IPS-15b (cell line): ENCODE measurements at regions not wholly inside any gene's neighbourhood (a gene's known extent, or its start where the extent isn't known, plus 50 kb on each side); places are given as distances from the start of the nearest gene placed in this dataset.
"Not testable (repeated sequence)": the region's sequence is repeated elsewhere in the genome, so short reads cannot be mapped to it uniquely, and the experiment has no call there.

Experiments
- H3K27me3 ChIP-seq: one replicate; pipeline ENCODE4 v1.6.1; 2013; ENCODE audit warnings: low read length; ENCODE audit not compliant: control insufficient read depth, insufficient read depth
- H3K36me3 ChIP-seq: one replicate; pipeline ENCODE4 v1.6.1; 2013; ENCODE audit warnings: low read length; ENCODE audit not compliant: control insufficient read depth, insufficient read depth
- H3K4me1 ChIP-seq: one replicate; pipeline ENCODE4 v1.6.1; 2013; ENCODE audit warnings: mild to moderate bottlenecking, low read length; ENCODE audit not compliant: control insufficient read depth, insufficient read depth
- H3K4me3 ChIP-seq: one replicate; pipeline ENCODE4 v1.5.1; 2013; ENCODE audit warnings: low read depth, low read length
- H3K9ac ChIP-seq: one replicate; pipeline ENCODE4 v1.6.1; 2013; ENCODE audit warnings: low read depth, mild to moderate bottlenecking, low read length
- H3K9me3 ChIP-seq: one replicate; pipeline ENCODE4 v1.6.1; 2013; ENCODE audit warnings: mild to moderate bottlenecking, low read length; ENCODE audit not compliant: control insufficient read depth, insufficient read depth

DNA sequence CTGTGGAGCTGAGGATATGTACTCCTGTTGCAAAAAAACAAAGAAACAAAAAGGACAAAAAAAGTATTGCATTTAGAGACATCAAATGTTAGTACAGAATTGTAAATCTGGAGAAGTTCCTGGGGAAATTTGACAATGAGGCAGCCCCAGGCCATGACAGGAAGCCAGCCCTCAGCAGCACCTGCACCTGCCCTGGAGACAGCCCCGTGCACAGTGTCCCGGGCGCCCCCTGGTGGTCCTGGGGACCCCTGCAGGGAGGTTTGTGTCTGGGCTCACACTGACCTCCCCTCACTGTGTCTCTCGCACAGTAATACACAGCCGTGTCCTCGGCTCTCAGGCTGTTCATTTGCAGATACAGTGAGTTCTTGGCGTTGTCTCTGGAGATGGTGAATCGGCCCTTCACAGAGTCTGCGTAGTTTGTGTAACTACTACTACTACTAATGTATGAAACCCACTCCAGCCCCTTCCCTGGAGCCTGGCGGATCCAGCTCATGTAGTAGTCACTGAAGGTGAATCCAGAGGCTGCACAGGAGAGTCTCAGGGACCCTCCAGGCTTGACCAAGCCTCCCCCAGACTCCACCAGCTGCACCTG, 590.1 kb downstream of the TMEM121 start:
- not testable (repeated sequence) for H3K4me3 ChIP-seq, H3K36me3 ChIP-seq, H3K27me3 ChIP-seq, H3K4me1 ChIP-seq, H3K9ac ChIP-seq, H3K9me3 ChIP-seq

DNA sequence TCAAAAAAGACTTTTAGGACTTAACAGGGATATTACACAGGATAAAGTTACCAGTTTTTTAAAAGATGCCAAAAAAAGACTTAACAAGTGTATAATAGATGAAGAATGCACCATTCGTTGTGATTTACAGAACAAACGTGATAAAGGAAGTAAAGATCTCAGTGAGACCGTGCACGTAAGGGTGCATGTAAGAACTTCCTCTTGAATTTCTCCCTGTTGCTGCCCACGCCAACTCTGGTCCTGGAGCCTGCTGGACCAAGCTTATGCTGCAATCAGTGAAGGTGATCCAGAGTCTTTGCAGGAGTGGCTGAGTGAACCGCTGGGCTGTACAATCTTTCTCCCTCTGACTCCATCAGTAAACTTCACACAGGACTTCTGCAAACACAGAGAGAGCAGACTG, 593.7 kb downstream of the TMEM121 start:
- no peak overlapping the region for H3K9ac ChIP-seq
- H3K4me1 ChIP-seq: no peaks in the 10 kb centered on the region
- H3K9me3 ChIP-seq: peaks cover 1% of the 10 kb centered on the region
- no peaks in the 10 kb centered on the region for H3K27me3 ChIP-seq
- H3K4me3 ChIP-seq: no peak overlapping the region
- H3K36me3 ChIP-seq: no peaks in the 10 kb centered on the region

DNA sequence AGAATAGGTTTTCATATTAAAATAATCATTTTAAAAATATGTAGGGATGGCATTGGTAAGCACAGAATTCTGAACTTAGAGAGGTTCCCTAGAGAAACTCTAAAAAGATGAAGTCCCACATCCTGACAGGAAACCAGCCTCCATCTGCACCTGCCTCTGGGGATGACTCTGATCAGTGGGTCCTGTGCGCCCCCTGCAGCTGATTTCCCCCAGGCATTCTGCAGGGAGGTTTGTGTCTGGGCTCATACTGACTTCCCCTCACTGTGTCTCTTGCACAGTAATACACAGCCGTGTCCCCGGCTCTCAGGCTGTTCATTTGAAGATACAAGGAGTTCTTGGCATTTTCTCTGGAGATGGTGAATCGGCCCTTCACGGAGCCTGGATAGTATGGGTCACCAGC, 602.9 kb downstream of the TMEM121 start:
- Histone ChIP-seq H3K36me3 (no peaks in the 10 kb centered on the region), H3K9ac (no peak overlapping the region), H3K9me3 (peaks cover 9% of the 10 kb centered on the region), H3K4me1 (no peaks in the 10 kb centered on the region), H3K27me3 (no peaks in the 10 kb centered on the region), H3K4me3 (no peak overlapping the region)

DNA sequence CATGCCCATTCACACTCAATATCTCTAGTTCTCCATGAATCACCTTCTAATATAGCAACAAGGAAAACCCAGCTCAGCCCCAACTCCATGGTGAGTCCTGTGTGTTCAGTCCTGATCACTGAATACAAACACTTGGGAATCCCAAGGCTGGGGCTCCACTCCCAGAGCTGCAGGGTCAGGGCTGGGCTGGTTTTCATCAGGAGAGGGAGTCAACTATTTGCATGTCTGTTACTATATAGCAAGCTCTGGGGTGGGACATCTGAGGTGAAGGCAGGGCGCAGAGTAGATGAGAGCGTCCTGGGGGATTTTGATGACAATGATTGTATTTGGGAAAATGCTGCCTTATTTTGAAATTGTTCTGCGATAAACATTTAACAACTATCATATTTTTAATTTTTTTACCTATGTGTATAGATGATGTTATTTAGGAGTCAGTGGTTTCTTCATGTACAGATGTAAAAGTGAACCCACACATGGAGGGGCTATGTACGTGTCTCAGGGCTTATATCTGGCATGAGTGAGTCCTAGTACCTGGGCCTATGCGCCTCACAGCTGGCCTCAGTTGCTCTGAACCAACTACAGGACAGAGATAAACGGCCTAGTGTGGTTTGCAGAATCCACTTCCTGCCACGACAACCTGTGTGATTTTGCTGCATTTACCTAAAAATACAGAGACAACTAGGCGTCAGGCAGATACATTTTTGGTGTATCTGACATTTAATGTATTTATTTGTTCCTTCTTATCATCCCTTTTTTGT, 603.7 kb downstream of the TMEM121 start:
- H3K36me3 ChIP-seq, H3K4me3 ChIP-seq, H3K9ac ChIP-seq, H3K27me3 ChIP-seq, H3K4me1 ChIP-seq, H3K9me3 ChIP-seq: not testable (repeated sequence)

DNA sequence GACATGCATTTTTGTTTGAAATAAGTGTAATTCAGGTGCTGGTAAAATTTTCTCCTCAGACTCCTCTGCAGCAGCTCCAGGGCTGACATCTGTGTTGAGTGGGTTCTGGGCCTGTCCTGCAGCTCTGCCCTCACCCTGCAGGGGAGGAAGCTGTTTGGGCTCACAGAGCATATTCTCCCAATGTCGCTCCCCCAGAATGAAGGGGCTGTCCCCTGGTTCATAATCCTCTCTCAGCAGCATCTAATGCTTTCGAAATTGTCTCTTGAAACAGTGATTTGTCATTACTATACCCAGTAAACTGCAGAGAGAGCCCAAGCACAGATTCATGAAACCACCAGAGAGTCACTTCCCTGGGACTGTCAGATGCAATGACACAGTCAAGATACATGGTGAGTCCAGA, 606.7 kb downstream of the TMEM121 start:
- not testable (repeated sequence) for H3K9ac ChIP-seq, H3K4me3 ChIP-seq, H3K4me1 ChIP-seq, H3K36me3 ChIP-seq, H3K9me3 ChIP-seq, H3K27me3 ChIP-seq

DNA sequence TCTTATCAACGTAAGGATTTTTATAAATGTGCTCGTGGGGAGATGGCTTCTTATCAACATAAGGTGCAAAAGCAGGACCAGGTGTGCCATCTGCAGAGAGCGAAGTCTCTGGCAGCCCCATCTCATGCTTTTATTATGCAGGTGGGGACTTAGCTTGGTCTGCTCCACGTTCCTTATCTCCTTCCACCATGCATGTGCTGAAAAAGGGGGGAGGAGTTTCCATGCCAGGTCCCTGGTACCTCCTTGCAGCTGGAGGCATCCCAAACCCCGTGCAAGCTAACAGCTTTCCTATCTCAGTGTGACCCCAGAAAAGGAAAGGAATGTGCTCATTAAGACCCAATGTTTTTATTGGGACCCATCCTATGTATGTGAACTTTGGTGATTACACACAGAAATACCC, 608.5 kb downstream of the TMEM121 start:
- H3K36me3 ChIP-seq: no peaks in the 10 kb centered on the region
- H3K4me3 ChIP-seq: no peak overlapping the region
- H3K9ac ChIP-seq: no peak overlapping the region
- H3K4me1 ChIP-seq: no peaks in the 10 kb centered on the region
- peaks cover 3% of the 10 kb centered on the region for H3K9me3 ChIP-seq
- no peaks in the 10 kb centered on the region for H3K27me3 ChIP-seq

DNA sequence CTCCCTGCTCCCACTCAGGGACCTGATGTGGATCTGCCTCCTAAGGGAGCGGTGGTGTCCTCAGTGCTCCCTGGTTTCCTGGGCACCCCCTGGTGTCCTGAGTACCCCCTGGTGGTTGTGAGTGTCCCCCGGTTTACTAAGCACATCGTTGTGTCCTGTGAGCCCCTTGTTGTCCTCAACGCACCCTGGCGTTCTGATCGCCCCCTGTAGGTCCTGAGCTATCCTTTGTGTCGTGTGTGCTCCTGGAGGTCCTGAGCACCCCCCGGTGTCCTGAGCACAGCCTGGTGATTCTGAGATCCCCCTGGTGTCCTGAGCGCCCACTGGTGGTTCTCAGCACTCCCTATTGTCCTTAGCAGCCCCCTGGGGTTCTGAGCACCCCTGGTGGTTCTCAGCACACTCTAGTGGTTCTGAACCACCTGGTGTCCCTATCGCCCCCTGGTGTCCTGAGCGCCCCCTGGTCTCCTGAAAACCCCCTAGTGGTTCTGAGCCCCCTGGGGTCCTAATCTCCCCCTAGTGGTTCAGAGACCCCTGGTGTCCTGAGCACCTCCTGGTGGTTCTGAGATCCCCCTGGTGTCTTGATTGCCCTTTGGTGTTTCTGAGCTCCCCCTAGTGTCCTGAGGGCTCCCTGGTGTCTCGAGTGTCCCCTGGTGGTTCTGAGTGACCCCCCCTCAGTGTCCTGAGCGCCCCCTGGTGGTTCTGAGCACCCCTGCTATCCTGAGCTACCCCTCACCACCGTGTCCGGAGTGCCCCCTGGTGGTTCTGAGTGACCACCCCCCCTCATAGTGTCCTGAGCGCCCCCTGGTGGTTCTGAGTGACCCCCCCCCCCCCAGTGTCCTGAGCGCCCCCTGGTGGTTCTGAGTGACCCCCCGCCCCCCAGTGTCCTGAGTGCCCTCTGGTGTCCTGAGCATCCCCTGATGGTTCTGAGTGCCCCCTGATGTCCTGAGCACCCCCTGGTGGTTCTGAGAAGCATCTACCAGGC, 615.1 kb downstream of the TMEM121 start:
- Histone ChIP-seq H3K9ac (no peak overlapping the region), H3K9me3 (peaks cover 18% of the 10 kb centered on the region), H3K4me3 (no peak overlapping the region), H3K4me1 (no peaks in the 10 kb centered on the region), H3K36me3 (no peaks in the 10 kb centered on the region), H3K27me3 (no peaks in the 10 kb centered on the region)

DNA sequence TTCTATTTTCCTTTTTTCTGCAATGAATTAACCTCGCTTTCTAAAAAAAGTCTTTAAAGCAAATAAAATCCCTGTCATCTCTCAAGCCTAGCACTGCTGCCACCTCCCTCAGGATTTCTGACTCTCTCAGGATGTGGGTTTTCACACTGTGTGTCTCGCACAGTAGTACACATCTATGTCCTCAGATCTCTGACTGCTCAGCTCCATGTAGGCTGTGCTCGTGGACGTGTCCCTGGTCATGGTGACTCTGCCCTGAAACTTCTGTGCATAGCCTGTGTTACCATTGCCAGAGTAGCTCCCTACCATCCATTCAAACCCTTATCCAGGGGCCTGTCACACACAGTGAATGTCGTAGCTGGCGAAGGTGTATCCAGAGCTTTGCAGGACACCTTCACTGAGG, 619.3 kb downstream of the TMEM121 start:
- H3K36me3 ChIP-seq, H3K4me3 ChIP-seq, H3K9ac ChIP-seq, H3K27me3 ChIP-seq, H3K4me1 ChIP-seq: not testable (repeated sequence)
- peaks cover 18% of the 10 kb centered on the region for H3K9me3 ChIP-seq

DNA sequence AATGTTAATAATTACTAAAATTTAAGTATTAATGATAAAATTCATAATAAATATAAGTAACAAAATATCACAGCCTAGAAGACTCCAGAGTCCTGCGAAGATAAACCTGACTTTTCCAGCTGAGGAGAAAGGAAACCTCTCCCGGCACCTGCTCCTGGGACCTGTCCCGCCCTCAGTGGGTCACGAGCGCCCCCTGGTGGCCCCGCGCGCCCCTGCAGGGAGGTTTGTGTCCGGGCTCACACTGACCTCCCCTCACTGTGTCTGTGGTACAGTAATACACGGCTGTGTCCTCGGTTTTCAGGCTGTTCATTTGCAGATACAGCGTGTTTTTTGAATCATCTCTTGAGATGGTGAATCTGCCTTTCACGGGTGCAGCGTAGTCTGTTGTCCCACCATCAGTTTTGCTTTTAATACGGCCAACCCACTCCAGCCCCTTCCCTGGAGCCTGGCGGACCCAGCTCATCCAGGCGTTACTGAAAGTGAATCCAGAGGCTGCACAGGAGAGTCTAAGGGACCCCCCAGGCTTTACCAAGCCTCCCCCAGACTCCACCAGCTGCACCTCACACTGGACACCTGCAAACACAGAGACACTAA, 627.1 kb downstream of the TMEM121 start:
- not testable (repeated sequence) for H3K9me3 ChIP-seq, H3K4me3 ChIP-seq, H3K27me3 ChIP-seq, H3K36me3 ChIP-seq, H3K9ac ChIP-seq, H3K4me1 ChIP-seq

DNA sequence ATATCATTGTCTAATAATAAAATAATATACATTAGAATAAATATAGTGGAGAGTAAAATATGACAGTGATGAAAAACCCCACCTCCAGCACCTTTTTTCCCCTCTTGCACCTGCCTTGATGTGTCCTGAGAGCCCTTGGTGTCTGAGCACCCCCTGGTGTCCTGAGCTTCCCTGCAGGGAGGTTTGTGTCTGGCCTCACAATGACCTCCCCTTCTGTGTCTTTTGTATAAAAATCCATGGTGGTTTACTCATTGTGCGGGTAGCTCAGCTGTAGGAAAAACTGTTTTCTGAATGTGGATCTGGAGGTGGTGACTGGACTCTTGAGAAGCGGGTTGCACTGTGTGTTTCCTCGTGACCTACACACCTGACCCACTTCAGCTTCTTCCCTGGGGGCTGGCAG, 636.9 kb downstream of the TMEM121 start:
- Histone ChIP-seq H3K4me1 (no peaks in the 10 kb centered on the region), H3K27me3 (no peaks in the 10 kb centered on the region), H3K4me3 (no peak overlapping the region), H3K36me3 (no peaks in the 10 kb centered on the region), H3K9ac (no peak overlapping the region), H3K9me3 (peaks cover 6% of the 10 kb centered on the region)

DNA sequence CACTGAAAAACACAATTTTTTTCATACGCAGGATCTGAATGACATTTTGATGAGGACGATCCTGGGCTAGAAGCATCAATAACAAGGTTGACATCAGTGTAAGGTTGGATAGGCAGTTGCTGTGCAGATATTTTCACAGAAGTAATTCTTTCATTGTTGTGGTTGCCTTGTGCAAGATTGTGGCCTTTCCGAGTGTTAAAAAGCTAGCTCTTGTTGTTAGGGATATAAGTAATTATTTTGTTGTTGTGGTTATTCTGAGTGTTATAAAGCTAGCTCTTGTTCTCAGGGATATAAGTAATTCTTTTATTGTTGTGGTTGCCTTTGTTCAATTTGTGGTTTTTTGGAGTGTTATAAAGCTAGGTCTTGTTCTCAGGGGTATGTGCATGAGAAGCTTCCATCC, 637.4 kb downstream of the TMEM121 start:
- not testable (repeated sequence) for H3K27me3 ChIP-seq, H3K36me3 ChIP-seq, H3K4me3 ChIP-seq, H3K9me3 ChIP-seq, H3K9ac ChIP-seq, H3K4me1 ChIP-seq
